WTC11 (cell line): ENCODE measurements at regions not wholly inside any gene's neighbourhood (a gene's known extent, or its start where the extent isn't known, plus 50 kb on each side); places are given as distances from the start of the nearest gene placed in this dataset.

Experiments used
- ATF2 ChIP-seq: sonication (generic); formaldehyde crosslinking; IDR thresholded peaks from 2 replicates; pipeline ENCODE4 v1.8.1; 2022; ENCODE audit warnings: low read depth, missing genetic modification reagents, borderline replicate concordance
- CREB1 ChIP-seq: sonication (generic); formaldehyde crosslinking; IDR thresholded peaks from 2 replicates; pipeline ENCODE4 v1.8.0; 2023; ENCODE audit warnings: mild to moderate bottlenecking, missing genetic modification reagents
- CTCF ChIP-seq: fragments of 200-600 bp; IDR thresholded peaks from 2 replicates; pipeline ENCODE4 v1.8.0; 2022; ENCODE audit warnings: antibody characterized with exemption
- E2F1 ChIP-seq: sonication (generic); formaldehyde crosslinking; IDR thresholded peaks from 2 replicates; pipeline ENCODE4 v1.8.0; 2022; ENCODE audit warnings: mild to moderate bottlenecking, missing genetic modification reagents
- FOXK1 ChIP-seq: sonication (generic); formaldehyde crosslinking; IDR thresholded peaks from 2 replicates; pipeline ENCODE4 v1.8.0; 2022; ENCODE audit warnings: mild to moderate bottlenecking, moderate library complexity, missing genetic modification reagents
- IRF2 ChIP-seq: sonication (generic); formaldehyde crosslinking; IDR thresholded peaks from 2 replicates; pipeline ENCODE4 v1.8.0; 2022; ENCODE audit warnings: low read depth, missing genetic modification reagents, borderline replicate concordance
- MAX ChIP-seq: sonication (generic); formaldehyde crosslinking; IDR thresholded peaks from 2 replicates; pipeline ENCODE4 v1.8.0; 2022; ENCODE audit warnings: mild to moderate bottlenecking, missing genetic modification reagents
- NR2C2 ChIP-seq: sonication (generic); formaldehyde crosslinking; IDR thresholded peaks from 2 replicates; pipeline ENCODE4 v1.8.0; 2022; ENCODE audit warnings: mild to moderate bottlenecking, missing genetic modification reagents
- RELA ChIP-seq: sonication (generic); formaldehyde crosslinking; IDR thresholded peaks from 2 replicates; pipeline ENCODE4 v1.8.1; 2022; ENCODE audit warnings: missing genetic modification reagents, mild to moderate bottlenecking, borderline replicate concordance
- TCF7 ChIP-seq: sonication (generic); formaldehyde crosslinking; IDR thresholded peaks from 2 replicates; pipeline ENCODE4 v1.8.0; 2022; ENCODE audit warnings: mild to moderate bottlenecking, low read depth, missing genetic modification reagents, moderate library complexity
- ZNF121 ChIP-seq: sonication (generic); formaldehyde crosslinking; IDR thresholded peaks from 2 replicates; pipeline ENCODE4 v1.8.0; 2023; ENCODE audit warnings: missing genetic modification reagents
- ZNF263 ChIP-seq: sonication (generic); formaldehyde crosslinking; IDR thresholded peaks from 2 replicates; pipeline ENCODE4 v1.8.1; 2022; ENCODE audit warnings: low read depth, mild to moderate bottlenecking, moderate library complexity, missing genetic modification reagents
- ZNF512 ChIP-seq: sonication (generic); formaldehyde crosslinking; IDR thresholded peaks from 2 replicates; pipeline ENCODE4 v1.8.1; 2022; ENCODE audit warnings: missing genetic modification reagents, borderline replicate concordance
- ZNF671 ChIP-seq: fragments of 250-450 bp; sonication (Bioruptor Pico); IDR thresholded peaks from 2 replicates; pipeline ENCODE4 v1.8.0; 2021; ENCODE audit warnings: mild to moderate bottlenecking

GRCh38 chr1:119288751-119289150, 79.8 kb upstream of the HAO2 start:
- TF ChIP-seq CTCF (no peak), ZNF121 (CRISPR knock-in tag) (no peak), E2F1 (no peak), ZNF263 (CRISPR knock-in tag) (no peak), IRF2 (CRISPR knock-in tag) (no peak), FOXK1 (CRISPR knock-in tag) (no peak), ATF2 (no peak), NR2C2 (CRISPR knock-in tag) (no peak), MAX (CRISPR knock-in tag) (no peak), ZNF512 (no peak), ZNF671 (CRISPR knock-in tag) (no peak), CREB1 (CRISPR knock-in tag) (no peak), RELA (no peak), TCF7 (CRISPR knock-in tag) (no peak)
